ENCODE measurements at regions not wholly inside any gene's neighbourhood (a gene's known extent, or its start where the extent isn't known, plus 50 kb on each side); places are given as distances from the start of the nearest gene placed in this dataset.

DNA sequence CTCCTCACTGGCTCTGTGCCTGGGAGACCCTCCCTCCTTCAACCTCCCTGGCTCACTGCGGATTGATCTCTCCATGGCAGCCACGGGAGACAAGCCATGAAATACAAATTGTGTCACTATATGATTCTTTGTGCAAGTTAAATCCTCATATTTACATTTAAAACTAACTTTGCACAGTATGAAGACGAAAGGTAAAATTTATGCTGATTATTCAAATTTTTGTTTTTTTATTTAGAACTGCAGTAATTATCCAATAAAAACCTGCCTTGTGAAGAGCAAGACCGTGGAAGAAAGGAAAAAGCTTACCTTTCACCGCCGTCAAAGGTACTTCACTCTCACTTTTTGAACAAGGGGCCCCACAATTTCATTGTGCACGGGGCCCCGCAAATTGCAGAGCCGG is 436.9 kb downstream of the EIPR1 start:
- TF ChIP-seq, protein P1, sequence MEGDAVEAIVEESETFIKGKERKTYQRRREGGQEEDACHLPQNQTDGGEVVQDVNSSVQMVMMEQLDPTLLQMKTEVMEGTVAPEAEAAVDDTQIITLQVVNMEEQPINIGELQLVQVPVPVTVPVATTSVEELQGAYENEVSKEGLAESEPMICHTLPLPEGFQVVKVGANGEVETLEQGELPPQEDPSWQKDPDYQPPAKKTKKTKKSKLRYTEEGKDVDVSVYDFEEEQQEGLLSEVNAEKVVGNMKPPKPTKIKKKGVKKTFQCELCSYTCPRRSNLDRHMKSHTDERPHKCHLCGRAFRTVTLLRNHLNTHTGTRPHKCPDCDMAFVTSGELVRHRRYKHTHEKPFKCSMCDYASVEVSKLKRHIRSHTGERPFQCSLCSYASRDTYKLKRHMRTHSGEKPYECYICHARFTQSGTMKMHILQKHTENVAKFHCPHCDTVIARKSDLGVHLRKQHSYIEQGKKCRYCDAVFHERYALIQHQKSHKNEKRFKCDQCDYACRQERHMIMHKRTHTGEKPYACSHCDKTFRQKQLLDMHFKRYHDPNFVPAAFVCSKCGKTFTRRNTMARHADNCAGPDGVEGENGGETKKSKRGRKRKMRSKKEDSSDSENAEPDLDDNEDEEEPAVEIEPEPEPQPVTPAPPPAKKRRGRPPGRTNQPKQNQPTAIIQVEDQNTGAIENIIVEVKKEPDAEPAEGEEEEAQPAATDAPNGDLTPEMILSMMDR (IDR thresholded peaks at IDR 0.05) = no peak
- no peak for TF ChIP-seq POLR2A (IDR thresholded peaks at IDR 0.05)

Measured in uterus (tissue), 2 donors.